Osteocyte (in vitro differentiated cells): ENCODE measurements at regions not wholly inside any gene's neighbourhood (a gene's known extent, or its start where the extent isn't known, plus 50 kb on each side); places are given as distances from the start of the nearest gene placed in this dataset.

ENCODE experiments used
- DNase-seq: peaks from one replicate; pipeline ENCODE4 v3.0.0; 2021; ENCODE audit warnings: mixed read lengths; ENCODE audit not compliant: unreplicated experiment; ENCODE audit errors: extremely low spot score
- H3K27ac Mint-ChIP-seq: one replicate; pipeline ENCODE4 v1.8.0; 2021; ENCODE audit warnings: mild to moderate bottlenecking, mixed read lengths; ENCODE audit not compliant: unreplicated experiment
- H3K27me3 Mint-ChIP-seq: one replicate; pipeline ENCODE4 v1.8.0; 2021; ENCODE audit warnings: mixed read lengths; ENCODE audit not compliant: unreplicated experiment
- H3K36me3 Mint-ChIP-seq: one replicate; pipeline ENCODE4 v1.8.0; 2021; ENCODE audit warnings: mixed read lengths; ENCODE audit not compliant: unreplicated experiment
- H3K4me1 Mint-ChIP-seq: one replicate; pipeline ENCODE4 v1.8.0; 2021; ENCODE audit warnings: mixed read lengths; ENCODE audit not compliant: unreplicated experiment
- H3K4me3 Mint-ChIP-seq: one replicate; pipeline ENCODE4 v1.8.0; 2021; ENCODE audit warnings: mild to moderate bottlenecking, moderate library complexity, mixed read lengths; ENCODE audit not compliant: unreplicated experiment
- H3K9me3 Mint-ChIP-seq: one replicate; pipeline ENCODE4 v1.8.0; 2021; ENCODE audit warnings: mixed read lengths; ENCODE audit not compliant: unreplicated experiment
- TF ChIP-seq, protein P1 (sequence below): fragments of 200-600 bp; sonication (generic); IDR thresholded peaks from 2 replicates; pipeline ENCODE4 v1.5.0; 2021; ENCODE audit warnings: antibody characterized with exemption, mild to moderate bottlenecking, moderate library complexity

DNA sequence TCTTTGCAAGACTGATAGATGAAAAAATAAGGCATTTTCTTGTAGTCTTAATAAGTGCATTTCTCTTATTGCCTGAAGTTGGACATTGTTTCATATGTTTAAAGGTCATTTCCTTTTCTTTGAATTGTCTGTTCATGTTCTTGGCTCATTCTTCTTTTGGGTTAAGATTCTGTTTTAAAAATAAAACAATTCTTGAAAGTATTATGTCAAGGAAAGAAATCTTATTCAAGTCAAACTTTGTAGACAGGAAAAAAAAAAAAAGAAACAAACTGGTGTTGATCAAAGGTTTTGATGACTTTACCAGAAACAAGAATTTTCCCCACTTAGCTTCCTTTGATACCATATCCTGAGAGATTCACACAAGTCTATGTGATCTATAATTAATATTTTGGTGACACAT is 132.9 kb upstream of the AADACL2 start:
- Mint-ChIP-seq H3K9me3 (no peaks in the 10 kb centered on the region), H3K27me3 (no peaks in the 10 kb centered on the region), H3K4me3 (no peak overlapping the region), H3K36me3 (no peaks in the 10 kb centered on the region), H3K27ac (no peak overlapping the region), H3K4me1 (peaks cover 4% of the 10 kb centered on the region)
- TF ChIP-seq, protein P1, sequence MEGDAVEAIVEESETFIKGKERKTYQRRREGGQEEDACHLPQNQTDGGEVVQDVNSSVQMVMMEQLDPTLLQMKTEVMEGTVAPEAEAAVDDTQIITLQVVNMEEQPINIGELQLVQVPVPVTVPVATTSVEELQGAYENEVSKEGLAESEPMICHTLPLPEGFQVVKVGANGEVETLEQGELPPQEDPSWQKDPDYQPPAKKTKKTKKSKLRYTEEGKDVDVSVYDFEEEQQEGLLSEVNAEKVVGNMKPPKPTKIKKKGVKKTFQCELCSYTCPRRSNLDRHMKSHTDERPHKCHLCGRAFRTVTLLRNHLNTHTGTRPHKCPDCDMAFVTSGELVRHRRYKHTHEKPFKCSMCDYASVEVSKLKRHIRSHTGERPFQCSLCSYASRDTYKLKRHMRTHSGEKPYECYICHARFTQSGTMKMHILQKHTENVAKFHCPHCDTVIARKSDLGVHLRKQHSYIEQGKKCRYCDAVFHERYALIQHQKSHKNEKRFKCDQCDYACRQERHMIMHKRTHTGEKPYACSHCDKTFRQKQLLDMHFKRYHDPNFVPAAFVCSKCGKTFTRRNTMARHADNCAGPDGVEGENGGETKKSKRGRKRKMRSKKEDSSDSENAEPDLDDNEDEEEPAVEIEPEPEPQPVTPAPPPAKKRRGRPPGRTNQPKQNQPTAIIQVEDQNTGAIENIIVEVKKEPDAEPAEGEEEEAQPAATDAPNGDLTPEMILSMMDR: no peak
- DNase-seq: no peak

DNA sequence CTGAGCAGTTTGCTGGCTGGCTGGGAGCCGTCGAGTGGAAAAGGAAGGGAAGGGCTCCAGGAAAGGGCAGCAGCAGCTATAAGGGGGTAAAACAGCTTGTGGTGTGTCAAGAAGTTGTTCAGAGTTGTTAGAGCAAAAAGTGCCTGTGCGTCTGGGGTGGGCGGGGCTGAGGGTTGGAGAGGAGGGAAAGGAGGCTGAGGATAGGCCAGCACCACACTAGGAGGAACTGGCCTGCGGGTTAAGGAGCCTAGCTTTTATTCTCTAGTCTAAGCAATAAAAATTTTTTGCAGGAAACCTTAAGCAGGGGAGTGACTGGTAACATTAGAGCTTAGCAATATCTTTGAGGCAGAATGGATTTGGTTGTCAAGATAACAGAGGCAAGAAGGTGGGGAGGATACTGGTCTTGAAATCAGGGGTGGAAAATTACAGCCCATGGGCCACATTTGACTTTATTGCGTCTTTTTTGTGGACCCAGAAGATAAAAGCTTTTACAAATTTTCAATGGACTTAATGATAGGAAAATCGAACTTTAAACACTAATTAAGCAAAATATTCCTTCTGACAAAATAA is 134.5 kb upstream of the AADACL2 start:
- H3K36me3 Mint-ChIP-seq: no peaks in the 10 kb centered on the region
- no peak overlapping the region for H3K27ac Mint-ChIP-seq
- H3K9me3 Mint-ChIP-seq: no peaks in the 10 kb centered on the region
- TF ChIP-seq, protein P1: no peak
- no peak for DNase-seq
- H3K4me3 Mint-ChIP-seq: no peak overlapping the region
- no peaks in the 10 kb centered on the region for H3K4me1 Mint-ChIP-seq
- no peaks in the 10 kb centered on the region for H3K27me3 Mint-ChIP-seq

DNA sequence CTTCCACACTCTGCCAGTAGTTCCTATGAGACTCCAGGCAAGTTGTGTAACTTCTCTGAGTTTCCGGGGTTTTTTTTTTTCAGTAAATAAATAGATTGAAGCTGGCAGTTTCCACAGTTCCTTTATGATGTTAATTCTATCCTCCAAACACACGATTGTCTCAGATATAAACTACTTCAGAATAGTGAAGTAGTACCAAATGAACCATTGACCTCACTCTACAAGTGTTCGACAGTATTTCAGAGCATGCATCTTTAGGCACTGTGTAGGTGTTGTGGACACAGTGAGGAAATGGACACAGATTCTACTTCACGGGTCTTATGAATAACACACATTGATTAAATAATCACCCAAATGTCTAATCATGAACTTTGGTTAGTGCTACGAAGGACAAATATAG is 136.1 kb upstream of the IGSF10 start:
- Mint-ChIP-seq H3K4me1 (no peaks in the 10 kb centered on the region), H3K9me3 (no peaks in the 10 kb centered on the region), H3K27ac (no peak overlapping the region), H3K27me3 (no peaks in the 10 kb centered on the region), H3K4me3 (no peak overlapping the region), H3K36me3 (no peaks in the 10 kb centered on the region)
- DNase-seq: no peak
- TF ChIP-seq, protein P1: no peak

DNA sequence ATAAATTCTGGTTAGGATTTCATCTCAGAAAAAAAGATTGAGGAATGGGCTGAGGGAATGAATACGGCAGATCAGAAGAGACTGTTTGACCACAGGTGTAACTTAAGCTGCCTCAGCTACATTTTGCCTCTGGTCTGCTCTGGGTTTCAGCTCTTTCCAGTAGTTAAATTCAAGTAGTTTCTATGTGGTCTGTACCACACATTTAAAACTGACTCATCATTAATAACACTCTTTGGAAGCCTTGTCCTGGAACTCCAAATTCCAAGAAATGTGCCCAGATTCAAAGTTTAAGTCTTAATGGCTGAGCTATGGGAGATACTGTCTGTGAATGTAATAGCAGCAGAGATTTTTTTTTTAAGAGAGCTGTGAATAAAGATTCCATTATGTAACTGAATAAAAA is 133.1 kb upstream of the IGSF10 start:
- Mint-ChIP-seq H3K27ac (no peak overlapping the region), H3K4me1 (no peaks in the 10 kb centered on the region), H3K9me3 (no peaks in the 10 kb centered on the region), H3K27me3 (peaks cover 6% of the 10 kb centered on the region), H3K4me3 (no peak overlapping the region), H3K36me3 (no peaks in the 10 kb centered on the region)
- TF ChIP-seq, protein P1: no peak
- DNase-seq: no peak

DNA sequence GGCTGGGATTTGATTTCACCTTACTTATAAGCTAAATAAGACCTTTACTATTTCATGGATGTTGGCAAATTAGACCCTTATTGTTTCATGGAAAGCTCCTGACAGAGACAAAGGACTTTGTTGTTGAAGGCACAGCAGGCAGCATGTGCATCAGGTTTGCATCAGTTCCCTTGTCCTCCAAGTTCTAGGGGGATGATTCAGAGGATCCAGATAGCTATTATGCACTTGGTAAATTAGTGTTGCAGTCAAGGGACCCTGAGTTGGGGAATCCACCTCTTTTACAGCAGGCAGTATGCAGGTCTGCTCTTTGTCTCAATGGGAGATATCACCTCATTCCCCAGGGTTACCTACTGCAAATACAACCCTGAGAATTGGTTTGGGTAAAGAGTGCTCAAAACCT is 131.4 kb upstream of the IGSF10 start:
- H3K9me3 Mint-ChIP-seq: no peaks in the 10 kb centered on the region
- TF ChIP-seq, protein P1: no peak
- no peaks in the 10 kb centered on the region for H3K4me1 Mint-ChIP-seq
- no peaks in the 10 kb centered on the region for H3K36me3 Mint-ChIP-seq
- H3K4me3 Mint-ChIP-seq: no peak overlapping the region
- H3K27ac Mint-ChIP-seq: no peak overlapping the region
- H3K27me3 Mint-ChIP-seq: peaks cover 10% of the 10 kb centered on the region
- DNase-seq: no peak
